Upper lobe of left lung (tissue), 6 donors: ENCODE measurements at regions not wholly inside any gene's neighbourhood (a gene's known extent, or its start where the extent isn't known, plus 50 kb on each side); places are given as distances from the start of the nearest gene placed in this dataset.

Experiments
- ATAC-seq, 2 donors: fragments of 200-7000 bp; cut with Tn5 transposase; one replicate each; pipeline ENCODE4 v1.9.1; 2022; ENCODE audit warnings: mild to moderate bottlenecking in 2 of 2, moderate library complexity in 2 of 2; ENCODE audit not compliant: low FRiP score in 2 of 2
- DNase-seq, 2 donors: peaks; one replicate each; pipeline ENCODE4 v3.0.0-alpha.2; 2019 to 2020
- H3K27ac ChIP-seq, 4 donors: fragments of 200-600 bp; sonication (generic); one replicate each; pipeline ENCODE4 v1.5.1; 2016 to 2019
- H3K27me3 ChIP-seq, 4 donors: fragments of 200-600 bp; sonication (generic); one replicate each; pipeline ENCODE4 v1.5.1; 2017 to 2019
- H3K36me3 ChIP-seq, 4 donors: fragments of 200-600 bp; sonication (generic); one replicate each; pipeline ENCODE4 v1.5.1; 2016 to 2019
- H3K4me1 ChIP-seq, 4 donors: fragments of 200-600 bp; sonication (generic); one replicate each; pipeline ENCODE4 v1.5.1; 2018 to 2019
- H3K4me3 ChIP-seq, 4 donors: fragments of 200-600 bp; sonication (generic); one replicate each; pipeline ENCODE4 v1.5.1; 2017 to 2019; ENCODE audit warnings: mild to moderate bottlenecking in 2 of 4, moderate library complexity in 1 of 4
- H3K9me3 ChIP-seq, 4 donors: fragments of 200-600 bp; sonication (generic); one replicate each; pipeline ENCODE4 v1.5.1; 2018 to 2019
- EP300 ChIP-seq, 4 donors: sonication (generic); formaldehyde crosslinking; IDR thresholded peaks; one replicate each; pipeline ENCODE4 v1.5.1; 2017; ENCODE audit warnings: antibody characterized with exemption in 4 of 4, control low read depth in 2 of 4
- POLR2A ChIP-seq, 4 donors: fragments of 450-650 bp; IDR thresholded peaks; one replicate each; pipeline ENCODE4 v1.5.1; 2016 to 2017; ENCODE audit warnings: antibody characterized with exemption in 4 of 4, mild to moderate bottlenecking in 2 of 4
- POLR2AphosphoS5 ChIP-seq, 2 donors: sonication (generic); formaldehyde crosslinking; IDR thresholded peaks; one replicate each; pipeline ENCODE4 v1.5.1; 2017; ENCODE audit warnings: antibody characterized with exemption in 2 of 2
- WGBS, 2 donors: methylation state at CpG; one replicate each; pipeline ENCODE4 v1.1.5; 2017 to 2018; 5-methylcytosine and 5-hydroxymethylcytosine counted together
- TF ChIP-seq, protein P1 (sequence below), 6 experiments: fragments of 450-650 bp in 4 of 6; fragments of 200-600 bp in 2 of 6; sonication (generic) in 2 of 6; IDR thresholded peaks; one replicate each; pipeline ENCODE4 v1.5.1; 2016 to 2019; ENCODE audit warnings: antibody characterized with exemption in 6 of 6
- donor health status: DM: no; HTN: no; CAD: no; lungs with moderate emphysema.
- donor health status: DM: no; HTN: yes; CAD: no; lungs with severe emphysema.

DNA sequence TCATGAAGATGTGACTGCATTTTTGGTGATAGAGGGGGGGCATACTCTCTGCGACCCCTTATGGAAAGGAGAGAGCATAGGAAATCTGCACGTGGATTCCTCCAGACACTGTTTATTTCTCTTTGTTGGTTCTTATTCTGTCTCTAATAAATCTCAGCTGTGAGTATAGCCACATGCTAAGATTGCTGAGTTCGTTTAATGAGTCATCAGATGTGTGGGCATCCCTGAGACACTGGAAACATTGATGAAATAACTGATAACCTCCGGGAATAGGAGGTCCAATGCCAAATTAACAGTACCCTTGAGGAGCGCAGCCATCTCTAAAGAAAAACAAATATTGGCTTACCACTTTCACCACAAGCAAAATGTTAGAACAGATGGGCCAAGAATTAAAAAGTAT is 880.2 kb upstream of the NEGR1 start:
- ATAC-seq (no peak), DNase-seq (no peak)
- Histone ChIP-seq H3K4me1 (no peaks in the 10 kb centered on the region), H3K27ac (no peak overlapping the region), H3K9me3 (no peaks in the 10 kb centered on the region), H3K27me3 (no peaks in the 10 kb centered on the region), H3K4me3 (no peak overlapping the region), H3K36me3 (no peaks in the 10 kb centered on the region)
- TF ChIP-seq POLR2AphosphoS5 (IDR thresholded peaks at IDR 0.05) (no peak), EP300 (IDR thresholded peaks at IDR 0.05) (no peak), POLR2A (IDR thresholded peaks at IDR 0.05) (no peak)
- TF ChIP-seq, protein P1, sequence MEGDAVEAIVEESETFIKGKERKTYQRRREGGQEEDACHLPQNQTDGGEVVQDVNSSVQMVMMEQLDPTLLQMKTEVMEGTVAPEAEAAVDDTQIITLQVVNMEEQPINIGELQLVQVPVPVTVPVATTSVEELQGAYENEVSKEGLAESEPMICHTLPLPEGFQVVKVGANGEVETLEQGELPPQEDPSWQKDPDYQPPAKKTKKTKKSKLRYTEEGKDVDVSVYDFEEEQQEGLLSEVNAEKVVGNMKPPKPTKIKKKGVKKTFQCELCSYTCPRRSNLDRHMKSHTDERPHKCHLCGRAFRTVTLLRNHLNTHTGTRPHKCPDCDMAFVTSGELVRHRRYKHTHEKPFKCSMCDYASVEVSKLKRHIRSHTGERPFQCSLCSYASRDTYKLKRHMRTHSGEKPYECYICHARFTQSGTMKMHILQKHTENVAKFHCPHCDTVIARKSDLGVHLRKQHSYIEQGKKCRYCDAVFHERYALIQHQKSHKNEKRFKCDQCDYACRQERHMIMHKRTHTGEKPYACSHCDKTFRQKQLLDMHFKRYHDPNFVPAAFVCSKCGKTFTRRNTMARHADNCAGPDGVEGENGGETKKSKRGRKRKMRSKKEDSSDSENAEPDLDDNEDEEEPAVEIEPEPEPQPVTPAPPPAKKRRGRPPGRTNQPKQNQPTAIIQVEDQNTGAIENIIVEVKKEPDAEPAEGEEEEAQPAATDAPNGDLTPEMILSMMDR (IDR thresholded peaks at IDR 0.05): no peak
- 48 to 66% methylated on average over 5 of the region's 5 CpGs for WGBS, 2 donors

DNA sequence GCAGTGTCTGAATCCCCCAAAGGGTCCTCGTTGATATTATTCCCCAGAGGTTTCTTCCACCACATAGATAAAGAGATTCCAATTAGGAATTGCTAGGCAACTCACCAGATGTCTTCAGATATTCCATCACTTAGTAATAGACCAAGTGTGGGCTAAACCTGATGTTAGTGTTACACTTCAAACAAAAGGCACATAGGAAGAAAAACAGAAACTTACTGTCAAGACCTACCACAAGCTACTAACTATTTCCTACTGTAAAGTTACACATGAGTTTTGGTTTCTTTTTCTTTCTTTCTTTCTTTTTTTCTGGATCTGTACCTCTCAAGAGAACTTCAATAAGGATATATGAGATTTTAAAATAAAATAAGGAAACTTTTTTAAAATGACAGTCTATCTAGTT is 879.1 kb upstream of the NEGR1 start:
- no peaks in the 10 kb centered on the region for H3K36me3 ChIP-seq
- no peaks in the 10 kb centered on the region for H3K9me3 ChIP-seq
- no peaks in the 10 kb centered on the region for H3K4me1 ChIP-seq
- no peak for ATAC-seq
- H3K27ac ChIP-seq: no peak overlapping the region
- TF ChIP-seq POLR2A (IDR thresholded peaks at IDR 0.05): no peak
- TF ChIP-seq, protein P1 (IDR thresholded peaks at IDR 0.05): no peak
- no peak for TF ChIP-seq EP300 (IDR thresholded peaks at IDR 0.05)
- TF ChIP-seq POLR2AphosphoS5 (IDR thresholded peaks at IDR 0.05): no peak
- no peaks in the 10 kb centered on the region for H3K27me3 ChIP-seq
- no peak for DNase-seq
- 69% methylated on average over 1 of the region's 1 CpG for WGBS, 2 donors
- H3K4me3 ChIP-seq: no peak overlapping the region

DNA sequence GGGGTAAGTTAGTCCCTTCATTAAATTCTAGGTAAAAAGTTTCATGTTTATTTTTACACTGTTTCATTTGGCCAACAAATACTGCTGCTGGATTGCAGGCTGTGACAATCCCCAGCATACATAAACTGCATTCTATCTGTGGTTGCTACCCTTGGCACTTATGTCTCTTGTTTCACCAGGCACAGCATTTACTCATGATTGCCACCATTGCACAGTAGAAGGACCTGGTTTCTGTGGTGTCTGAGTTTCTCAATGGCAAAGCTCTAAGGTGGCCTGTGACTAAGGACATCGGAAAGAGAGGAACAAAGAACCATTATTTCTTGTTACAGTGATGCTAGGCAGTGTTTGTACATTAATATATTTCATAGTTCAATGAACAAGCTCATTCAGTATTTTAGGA is 878.4 kb upstream of the NEGR1 start:
- Histone ChIP-seq H3K27me3 (no peaks in the 10 kb centered on the region), H3K4me1 (no peaks in the 10 kb centered on the region), H3K27ac (no peak overlapping the region), H3K36me3 (no peaks in the 10 kb centered on the region), H3K9me3 (no peaks in the 10 kb centered on the region), H3K4me3 (no peak overlapping the region)
- no peak for TF ChIP-seq EP300 (IDR thresholded peaks at IDR 0.05)
- no peak for TF ChIP-seq POLR2AphosphoS5 (IDR thresholded peaks at IDR 0.05)
- TF ChIP-seq POLR2A (IDR thresholded peaks at IDR 0.05): no peak
- TF ChIP-seq, protein P1 (IDR thresholded peaks at IDR 0.05): no peak
- ATAC-seq: no peak
- DNase-seq: no peak
- 88 to 89% methylated on average over 1 of the region's 1 CpG for WGBS, 2 donors

- TF ChIP-seq, protein P1 (IDR thresholded peaks at IDR 0.05): no peak
- TF ChIP-seq POLR2A (IDR thresholded peaks at IDR 0.05) (no peak), EP300 (IDR thresholded peaks at IDR 0.05) (no peak), POLR2AphosphoS5 (IDR thresholded peaks at IDR 0.05) (no peak)
- ATAC-seq (no peak), DNase-seq (no peak)
Observed at GRCh38 chr1:73144311-73144710, 862.0 kb upstream of the NEGR1 start.

GRCh38 chr1:73136975-73137374 is 854.6 kb upstream of the NEGR1 start:
- DNase-seq: no peak
- Histone ChIP-seq H3K36me3 (no peaks in the 10 kb centered on the region), H3K4me1 (no peaks in the 10 kb centered on the region), H3K27ac (no peak overlapping the region), H3K9me3 (no peaks in the 10 kb centered on the region), H3K4me3 (no peak overlapping the region), H3K27me3 (no peaks in the 10 kb centered on the region)
- ATAC-seq: no peak
- no peak for TF ChIP-seq POLR2A (IDR thresholded peaks at IDR 0.05)
- TF ChIP-seq, protein P1 (IDR thresholded peaks at IDR 0.05): no peak
- no peak for TF ChIP-seq EP300 (IDR thresholded peaks at IDR 0.05)
- TF ChIP-seq POLR2AphosphoS5 (IDR thresholded peaks at IDR 0.05): no peak

More at GRCh38 chr1:73144311-73144710, 862.0 kb upstream of the NEGR1 start:
- no peak overlapping the region for H3K27ac ChIP-seq
- no peaks in the 10 kb centered on the region for H3K4me1 ChIP-seq
- H3K36me3 ChIP-seq: no peaks in the 10 kb centered on the region
- no peaks in the 10 kb centered on the region for H3K27me3 ChIP-seq
- H3K4me3 ChIP-seq: no peak overlapping the region
- H3K9me3 ChIP-seq: no peaks in the 10 kb centered on the region
